SH-SY5Y (cell line): ENCODE measurements at regions not wholly inside any gene's neighbourhood (a gene's known extent, or its start where the extent isn't known, plus 50 kb on each side); places are given as distances from the start of the nearest gene placed in this dataset.

Experiments used
- GATA2 ChIP-seq: IDR thresholded peaks from 2 replicates; pipeline ENCODE4 v1.6.1; 2011; ENCODE audit warnings: mild to moderate bottlenecking, low read depth, low read length
- GATA3 ChIP-seq: IDR thresholded peaks from 2 replicates; pipeline ENCODE4 v1.6.1; 2011; ENCODE audit warnings: low read depth, mild to moderate bottlenecking, low read length, moderate library complexity

DNA sequence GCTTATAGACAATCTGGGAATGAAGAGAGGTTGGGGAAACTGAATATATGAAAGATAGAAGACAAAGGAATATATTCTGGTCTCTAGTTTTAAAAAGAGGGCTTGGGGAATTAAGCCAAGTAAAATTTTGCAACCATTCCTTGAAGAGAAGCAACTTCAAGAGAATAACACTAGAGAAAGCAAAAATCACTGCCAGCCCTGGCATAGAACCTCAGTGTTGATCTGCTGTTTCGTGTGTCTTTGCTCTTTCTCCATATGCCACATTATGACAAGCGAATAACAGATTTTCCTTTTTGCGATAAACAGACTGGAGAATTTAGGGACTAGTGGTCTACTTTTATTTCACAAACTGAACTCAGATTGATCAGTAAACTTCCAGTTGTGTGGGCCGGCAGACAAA lies 132.7 kb downstream of the XPNPEP1 start:
- TF ChIP-seq GATA2 (no peak), GATA3 (no peak)

DNA sequence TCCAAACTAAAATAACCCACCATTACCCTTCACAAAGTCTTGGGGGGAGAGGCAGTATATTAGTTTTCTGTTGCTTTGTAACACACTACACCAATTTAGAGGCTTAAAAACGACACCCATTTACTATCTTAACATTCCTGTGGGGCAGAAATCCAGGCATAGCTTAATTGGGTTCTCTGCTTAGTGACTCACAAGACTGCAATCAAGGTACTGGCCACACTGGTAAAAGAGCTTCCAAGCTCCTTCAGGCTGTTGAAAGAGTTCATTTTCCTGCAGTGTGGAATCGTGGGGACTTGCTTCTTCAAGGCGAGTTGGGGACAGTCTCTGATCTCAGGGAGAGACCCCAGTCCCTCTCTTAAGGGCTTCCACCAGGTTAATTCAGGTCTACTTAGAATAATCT lies 139.1 kb downstream of the XPNPEP1 start:
- TF ChIP-seq GATA2 (no peak), GATA3 (no peak)

- TF ChIP-seq GATA2 = no peak
- TF ChIP-seq GATA3 = no peak
These were observed 140.0 kb downstream of the XPNPEP1 start for GRCh38 chr10:109783286-109783685.

DNA sequence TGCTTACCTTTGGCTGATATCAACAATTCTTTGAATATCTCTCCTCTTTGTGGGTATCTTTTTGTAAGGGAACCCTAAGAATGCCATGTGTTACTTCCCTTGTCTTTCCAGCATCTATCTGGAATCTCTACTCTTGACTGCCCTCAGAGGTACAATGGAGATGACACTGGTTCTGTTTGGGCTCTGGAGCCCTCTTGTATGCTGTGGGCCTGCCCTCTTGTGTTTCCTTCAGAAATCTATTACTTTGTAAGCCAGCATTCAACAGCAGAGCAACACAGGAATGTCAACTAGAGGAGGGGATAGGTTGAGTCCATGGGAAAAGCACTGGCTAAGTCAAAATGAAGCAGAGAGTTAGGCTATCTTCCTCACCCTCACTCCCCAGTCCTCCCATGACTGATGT lies 142.3 kb downstream of the XPNPEP1 start:
- TF ChIP-seq GATA2 (no peak), GATA3 (no peak)

GRCh38 chr10:109778993-109779392 lies 144.3 kb downstream of the XPNPEP1 start:
- TF ChIP-seq GATA3 (no peak), GATA2 (no peak)

- TF ChIP-seq GATA2 (no peak), GATA3 (no peak)
These were observed 149.2 kb downstream of the XPNPEP1 start for GRCh38 chr10:109774121-109774440.

DNA sequence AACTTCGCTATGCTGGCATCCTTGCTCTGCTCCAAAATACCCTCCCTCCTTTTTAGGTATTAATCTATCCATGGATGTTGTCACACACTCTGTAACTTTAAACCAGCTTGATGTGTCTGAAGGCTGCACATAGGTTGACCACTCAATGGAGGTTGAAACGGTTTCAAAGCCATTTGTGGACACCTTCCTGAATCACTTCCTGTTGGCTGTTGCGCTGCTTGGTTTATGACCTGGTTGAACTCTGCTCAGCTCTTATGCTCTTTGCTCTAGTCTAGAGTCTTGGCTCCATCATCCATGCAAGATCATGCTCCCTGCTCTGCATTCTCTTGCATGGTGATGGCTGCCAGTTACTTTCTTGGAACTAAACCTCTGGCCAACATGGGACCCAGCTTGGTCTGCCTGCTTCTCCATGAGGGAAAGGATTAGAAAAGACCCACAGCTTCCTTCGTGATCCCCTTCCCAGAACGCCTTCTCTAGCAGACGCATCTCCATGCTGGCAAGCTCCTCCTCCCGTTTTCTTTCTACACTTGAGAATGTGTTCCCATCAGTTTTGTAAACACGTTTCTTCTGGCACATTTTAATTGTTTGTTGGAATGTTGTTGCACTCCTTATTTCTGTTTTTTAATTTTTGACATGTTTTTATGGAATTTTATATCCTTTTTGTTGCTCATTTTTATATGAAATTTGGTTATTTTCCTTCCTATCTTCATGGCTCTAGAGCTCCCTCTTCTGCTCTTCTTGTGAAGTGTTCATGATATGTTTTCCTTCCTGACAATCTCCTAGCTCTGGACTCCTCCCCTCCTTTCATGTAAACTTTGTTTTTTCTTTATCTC lies 149.8 kb downstream of the XPNPEP1 start:
- TF ChIP-seq GATA3 (no peak), GATA2 (no peak)

GRCh38 chr10:109770663-109771062 lies 152.6 kb downstream of the XPNPEP1 start:
- TF ChIP-seq GATA3 (no peak), GATA2 (no peak)

GRCh38 chr10:109769966-109770365 lies 153.3 kb downstream of the XPNPEP1 start:
- no peak for TF ChIP-seq GATA3
- TF ChIP-seq GATA2 = no peak

- TF ChIP-seq GATA2 (no peak), GATA3 (no peak)
These were observed 157.5 kb downstream of the XPNPEP1 start for GRCh38 chr10:109765838-109766237.

- TF ChIP-seq GATA2 (no peak), GATA3 (no peak)
These were observed 160.8 kb downstream of the XPNPEP1 start for GRCh38 chr10:109762555-109762954.

- TF ChIP-seq GATA3 (no peak), GATA2 (no peak)
These were observed 176.4 kb downstream of the XPNPEP1 start for GRCh38 chr10:109746861-109747260.

- TF ChIP-seq GATA3 (no peak), GATA2 (no peak)
These were observed 179.3 kb downstream of the XPNPEP1 start for GRCh38 chr10:109744020-109744419.

DNA sequence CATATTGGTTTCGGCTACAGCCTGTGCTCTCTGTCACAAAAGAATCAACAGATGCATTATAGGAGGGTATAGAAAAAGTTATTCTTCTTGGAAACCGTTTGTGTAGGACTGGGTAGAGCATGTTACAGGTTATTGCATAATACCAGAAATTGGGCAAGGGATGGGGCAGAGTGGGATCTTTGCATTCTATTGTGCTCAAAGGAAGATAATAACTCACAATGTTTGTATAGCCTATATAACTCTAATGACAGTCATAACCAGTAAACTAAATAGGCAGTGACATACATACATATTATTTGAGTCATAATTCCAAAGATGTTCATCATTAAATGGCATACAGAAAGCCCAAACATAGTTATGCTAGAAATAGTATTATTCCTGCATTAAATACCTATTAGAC lies 179.7 kb downstream of the XPNPEP1 start:
- TF ChIP-seq GATA3 = no peak
- no peak for TF ChIP-seq GATA2

DNA sequence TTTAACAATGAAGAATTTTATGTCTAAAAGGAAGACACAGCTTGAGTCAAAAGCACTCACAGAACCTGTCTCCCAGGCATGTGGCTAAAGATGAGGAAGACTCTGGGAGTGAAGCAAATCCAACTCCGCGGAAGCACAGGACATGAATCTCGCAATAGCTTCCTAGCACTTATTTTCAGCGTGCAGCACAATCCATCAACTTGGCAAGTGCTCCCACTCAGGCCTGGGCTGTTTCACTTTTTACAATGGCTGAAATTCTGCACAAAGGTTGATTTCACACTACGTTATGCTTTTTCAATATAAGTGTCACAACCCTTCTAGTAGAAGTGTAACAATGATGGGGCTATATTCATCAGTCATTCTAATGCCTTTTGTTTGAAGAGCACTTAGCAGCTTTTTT lies 180.2 kb downstream of the XPNPEP1 start:
- TF ChIP-seq GATA3 (no peak), GATA2 (no peak)

DNA sequence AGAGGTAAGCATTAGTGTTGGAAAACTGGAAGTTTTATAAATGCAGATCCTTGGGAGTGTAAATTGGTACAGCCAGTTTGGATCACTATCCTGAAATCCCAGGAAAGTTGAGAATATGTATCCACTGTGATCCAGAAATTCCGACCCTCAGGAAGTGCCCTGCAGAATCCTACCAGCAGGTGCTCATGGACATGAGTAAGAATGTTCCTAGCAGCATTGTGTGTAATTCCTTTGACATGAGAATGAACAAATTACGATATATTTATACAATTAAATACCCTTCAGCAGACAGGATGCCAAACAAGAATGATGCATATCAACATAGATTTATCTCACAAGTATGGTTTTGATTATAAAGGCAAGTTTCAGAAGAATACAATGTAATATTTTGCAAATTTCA lies 181.6 kb downstream of the XPNPEP1 start:
- TF ChIP-seq GATA2 (no peak), GATA3 (no peak)
